GM10266 (cell line): ENCODE measurements at regions not wholly inside any gene's neighbourhood (a gene's known extent, or its start where the extent isn't known, plus 50 kb on each side); places are given as distances from the start of the nearest gene placed in this dataset.

Source experiments
- DNase-seq: peaks from one replicate; pipeline ENCODE4 v3.0.0; 2012; ENCODE audit errors: extremely low spot score
- CTCF ChIP-seq: IDR thresholded peaks from 2 replicates; pipeline ENCODE4 v1.5.1; 2012; ENCODE audit warnings: mild to moderate bottlenecking, low read depth; ENCODE audit not compliant: control insufficient read depth, insufficient read depth; ENCODE audit errors: missing control alignments

DNA sequence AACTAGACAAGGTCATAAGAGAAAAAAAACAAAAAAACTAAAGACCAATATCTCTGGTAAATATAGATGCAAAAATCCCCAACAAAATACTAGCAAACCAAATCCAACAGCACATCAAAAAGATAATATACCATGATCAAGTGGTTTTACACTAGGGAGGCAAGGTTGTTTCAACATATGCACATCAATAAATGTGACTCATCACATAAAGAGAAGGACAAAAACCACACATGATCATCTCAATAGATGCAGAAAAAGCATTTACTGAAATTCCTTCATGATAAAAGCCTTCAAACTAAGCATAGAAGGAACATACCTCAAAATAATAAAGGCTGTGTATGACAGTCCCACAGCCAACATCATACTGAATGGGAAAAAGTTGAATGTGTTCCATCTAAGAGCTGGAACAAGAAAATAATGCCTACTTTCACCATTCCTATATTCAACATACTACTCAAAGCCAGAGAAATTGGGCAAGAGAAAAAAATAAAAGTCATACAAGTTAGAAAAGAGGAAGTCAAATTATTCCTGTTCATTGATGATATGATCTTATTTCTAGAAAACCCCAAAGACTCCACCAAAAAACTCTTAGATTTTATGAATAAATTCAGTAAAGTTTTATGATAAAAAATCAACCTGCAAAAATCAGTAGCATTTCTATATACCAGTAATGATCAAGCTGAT is 72.2 kb upstream of the FAM169A start:
- TF ChIP-seq CTCF = no peak
- no peak for DNase-seq

- DNase-seq = no peak
- no peak for TF ChIP-seq CTCF
Measured at GRCh38 chr5:74935752-74936091, 69.5 kb upstream of the FAM169A start.

DNA sequence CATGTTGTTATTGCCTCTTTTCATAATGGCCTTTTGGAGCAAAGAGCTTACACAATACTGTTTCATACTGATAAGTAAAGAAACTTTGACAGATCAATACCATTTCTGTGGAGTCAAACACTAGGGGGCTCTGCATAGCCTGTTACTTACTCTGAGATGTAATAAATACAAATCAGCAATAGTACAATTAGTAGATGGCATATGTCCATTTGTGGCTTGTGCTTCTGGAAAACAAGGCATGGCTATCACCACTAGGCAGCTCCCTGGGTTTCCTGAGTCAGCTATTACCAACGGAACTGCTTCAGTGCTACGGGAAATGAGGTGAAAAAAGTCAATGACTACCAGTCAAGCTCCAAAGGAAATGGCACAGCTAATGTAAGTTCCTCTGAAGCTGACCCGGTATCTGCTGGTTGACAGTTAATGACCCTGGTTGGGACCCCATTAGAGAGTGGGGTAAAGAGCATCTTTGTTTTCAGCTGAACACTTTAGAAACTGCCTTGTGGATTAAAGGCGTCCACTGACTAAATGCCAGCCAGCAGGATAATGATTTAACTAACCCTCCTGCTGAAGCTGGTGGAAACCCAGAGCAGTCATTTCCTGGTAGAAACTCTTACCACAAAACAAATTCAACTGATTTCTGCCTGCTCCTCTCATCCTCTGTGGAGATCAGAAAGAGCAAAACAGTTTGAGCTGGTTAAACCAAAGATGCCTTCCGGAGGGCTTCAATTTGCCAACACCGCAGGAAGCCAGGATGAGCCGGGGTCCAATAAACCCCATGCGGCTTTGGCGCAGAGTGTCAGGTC is 69.0 kb upstream of the FAM169A start:
- TF ChIP-seq CTCF = peak; percentile 27
- no peak for DNase-seq

- DNase-seq = no peak
- no peak for TF ChIP-seq CTCF
Measured at GRCh38 chr5:74927336-74927735, 61.1 kb upstream of the FAM169A start.

DNA sequence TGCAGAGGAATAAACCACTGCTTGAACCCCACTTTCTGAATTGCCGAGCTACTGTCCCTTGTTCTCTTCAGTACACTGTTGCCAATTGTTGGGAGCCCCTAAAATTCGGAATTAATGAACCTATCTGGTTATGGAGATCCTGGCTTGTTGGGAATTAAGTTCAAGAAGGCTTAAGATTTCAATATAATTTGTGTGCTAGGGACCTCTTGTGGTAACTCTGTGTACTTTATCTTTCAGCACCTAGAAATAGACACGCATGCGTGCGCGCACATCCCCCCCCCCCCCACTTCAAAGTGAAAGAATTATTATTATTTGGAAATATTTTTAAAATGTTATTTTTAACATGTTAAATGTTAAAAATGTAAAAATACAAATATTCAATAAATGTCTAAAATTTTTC is 53.3 kb upstream of the FAM169A start:
- DNase-seq = peak; percentile 49
- peak; percentile 41 for TF ChIP-seq CTCF

DNA sequence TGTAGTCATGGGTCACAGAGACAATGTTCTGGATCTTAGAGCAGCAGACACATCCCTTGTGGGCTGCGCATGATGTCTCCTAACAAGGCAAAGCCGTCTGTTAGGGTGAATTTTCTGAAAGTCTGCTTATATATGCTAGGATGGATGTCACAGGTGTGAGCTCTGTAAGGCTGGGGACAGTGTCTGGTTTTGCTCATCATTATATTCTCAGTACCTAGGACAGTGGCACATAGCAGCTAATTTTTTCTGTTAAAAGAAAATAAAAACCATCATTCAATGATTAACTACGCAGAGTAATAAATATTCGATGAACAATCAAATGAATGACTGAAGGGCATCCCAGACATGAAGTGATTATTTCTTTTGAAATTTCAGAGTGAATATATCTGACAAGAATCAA is 52.9 kb upstream of the FAM169A start:
- TF ChIP-seq CTCF = no peak
- no peak for DNase-seq

GRCh38 chr5:74918232-74918669 is 52.1 kb upstream of the FAM169A start:
- TF ChIP-seq CTCF = no peak
- DNase-seq = no peak
